Nephron (organoid): ENCODE measurements at regions not wholly inside any gene's neighbourhood (a gene's known extent, or its start where the extent isn't known, plus 50 kb on each side); places are given as distances from the start of the nearest gene placed in this dataset.

Source experiments
- H3K27ac Mint-ChIP-seq, 3 experiments: 2 replicates each; pipeline ENCODE4 v1.8.0; 2020; ENCODE audit warnings: mixed read lengths in 3 of 3, mild to moderate bottlenecking in 2 of 3, moderate library complexity in 1 of 3
- H3K27me3 Mint-ChIP-seq: 2 replicates; pipeline ENCODE4 v1.8.0; 2021; ENCODE audit warnings: low read depth, mild to moderate bottlenecking, moderate library complexity, mixed read lengths
- H3K36me3 Mint-ChIP-seq: 2 replicates; pipeline ENCODE4 v1.8.0; 2020; ENCODE audit warnings: low read depth, mixed read lengths
- H3K4me1 Mint-ChIP-seq: 2 replicates; pipeline ENCODE4 v1.8.0; 2020; ENCODE audit warnings: mixed read lengths
- H3K4me3 Mint-ChIP-seq, 3 experiments: 2 replicates each; pipeline ENCODE4 v1.8.0; 2020; ENCODE audit warnings: mild to moderate bottlenecking in 3 of 3, mixed read lengths in 3 of 3, moderate library complexity in 2 of 3
- H3K9me3 Mint-ChIP-seq: 2 replicates; pipeline ENCODE4 v1.8.0; 2020; ENCODE audit warnings: mixed read lengths
- CTCF ChIP-seq, 3 experiments: fragments of 200-600 bp; sonication (generic); IDR thresholded peaks; one replicate each; pipeline ENCODE4 v1.5.0; 2021; ENCODE audit warnings: antibody characterized with exemption in 3 of 3; ENCODE audit not compliant: unreplicated experiment in 3 of 3

- peaks cover 6% of the 10 kb centered on the region for H3K9me3 Mint-ChIP-seq
- TF ChIP-seq CTCF (IDR thresholded peaks at IDR 0.05; ENCODE audit: unreplicated experiment in 3 of 3), result no peak
- no peak overlapping the region for H3K27ac Mint-ChIP-seq
- H3K27me3 Mint-ChIP-seq, result no peaks in the 10 kb centered on the region
- no peaks in the 10 kb centered on the region for H3K36me3 Mint-ChIP-seq
- no peak overlapping the region for H3K4me3 Mint-ChIP-seq
- H3K4me1 Mint-ChIP-seq, result peaks cover 30% of the 10 kb centered on the region
These were observed 165.3 kb downstream of the PJA1 start for GRCh38 chrX:68999931-69000330.

- peaks cover 3% of the 10 kb centered on the region for H3K9me3 Mint-ChIP-seq
These were observed 165.9 kb downstream of the PJA1 start for GRCh38 chrX:68999356-68999755.

GRCh38 chrX:68998716-68999115 lies 166.5 kb downstream of the PJA1 start:
- H3K27ac Mint-ChIP-seq, result no peak overlapping the region
- no peaks in the 10 kb centered on the region for H3K36me3 Mint-ChIP-seq
- H3K4me1 Mint-ChIP-seq, result peaks cover 30% of the 10 kb centered on the region
- TF ChIP-seq CTCF (IDR thresholded peaks at IDR 0.05; ENCODE audit: unreplicated experiment in 3 of 3), result no peak
- H3K9me3 Mint-ChIP-seq, result peaks cover 3% of the 10 kb centered on the region
- H3K27me3 Mint-ChIP-seq, result no peaks in the 10 kb centered on the region
- no peak overlapping the region for H3K4me3 Mint-ChIP-seq

More at GRCh38 chrX:68999356-68999755, 165.9 kb downstream of the PJA1 start:
- H3K36me3 Mint-ChIP-seq, result no peaks in the 10 kb centered on the region
- no peak overlapping the region for H3K27ac Mint-ChIP-seq
- TF ChIP-seq CTCF (IDR thresholded peaks at IDR 0.05; ENCODE audit: unreplicated experiment in 3 of 3), result no peak
- H3K4me3 Mint-ChIP-seq, result no peak overlapping the region
- peaks cover 30% of the 10 kb centered on the region for H3K4me1 Mint-ChIP-seq
- H3K27me3 Mint-ChIP-seq, result no peaks in the 10 kb centered on the region

GRCh38 chrX:68997911-68998310 lies 167.3 kb downstream of the PJA1 start:
- Mint-ChIP-seq H3K36me3 (no peaks in the 10 kb centered on the region), H3K4me3 (no peak overlapping the region), H3K27ac (peak overlapping the region in 1 of 3 experiments; percentile 79), H3K9me3 (peaks cover 3% of the 10 kb centered on the region), H3K4me1 (peaks cover 30% of the 10 kb centered on the region), H3K27me3 (no peaks in the 10 kb centered on the region)
- no peak for TF ChIP-seq CTCF (IDR thresholded peaks at IDR 0.05; ENCODE audit: unreplicated experiment in 3 of 3)

- Mint-ChIP-seq H3K27me3 (no peaks in the 10 kb centered on the region), H3K36me3 (no peaks in the 10 kb centered on the region), H3K4me1 (peaks cover 30% of the 10 kb centered on the region), H3K27ac (peak overlapping the region in 1 of 3 experiments; percentile 79), H3K4me3 (no peak overlapping the region), H3K9me3 (peaks cover 3% of the 10 kb centered on the region)
- no peak for TF ChIP-seq CTCF (IDR thresholded peaks at IDR 0.05; ENCODE audit: unreplicated experiment in 3 of 3)
These were observed 167.7 kb downstream of the PJA1 start for GRCh38 chrX:68997511-68997910.

- Mint-ChIP-seq H3K27me3 (no peaks in the 10 kb centered on the region), H3K36me3 (no peaks in the 10 kb centered on the region), H3K27ac (peak overlapping the region; percentile 88 to 98 (median 97)), H3K9me3 (peaks cover 5% of the 10 kb centered on the region), H3K4me3 (peak overlapping the region; percentile 28 to 45 (median 39)), H3K4me1 (peaks cover 33% of the 10 kb centered on the region)
- TF ChIP-seq CTCF (IDR thresholded peaks at IDR 0.05; ENCODE audit: unreplicated experiment in 3 of 3), result no peak
These were observed 167.1 kb downstream of the EFNB1 start for GRCh38 chrX:68995780-68996551.
